ENCODE measurements at regions not wholly inside any gene's neighbourhood (a gene's known extent, or its start where the extent isn't known, plus 50 kb on each side); places are given as distances from the start of the nearest gene placed in this dataset.

GRCh38 chr3:18295171-18295920 lies 129.8 kb downstream of the SATB1 start:
- DNase-seq (ENCODE audit: low read depth) = no peak

DNA sequence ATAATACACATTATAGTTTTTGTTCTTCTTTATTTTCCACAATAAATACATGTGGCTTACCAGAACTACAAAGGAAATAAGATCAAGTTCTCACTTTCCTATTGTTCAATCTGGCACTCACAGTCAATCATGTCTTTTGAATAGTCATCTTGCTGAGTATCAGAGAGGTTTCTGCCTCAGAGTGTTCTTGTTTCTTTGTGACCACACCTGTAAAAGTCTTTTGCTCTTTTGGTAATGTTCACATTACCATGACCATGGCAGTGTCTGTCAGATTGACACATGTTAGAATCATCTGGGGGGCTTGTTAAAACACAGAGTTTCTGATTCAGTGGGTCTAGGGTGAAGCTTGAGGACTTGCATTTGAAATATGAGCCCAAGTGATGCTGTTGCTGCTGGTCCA lies 135.0 kb downstream of the SATB1 start:
- DNase-seq (ENCODE audit: low read depth) = no peak

DNA sequence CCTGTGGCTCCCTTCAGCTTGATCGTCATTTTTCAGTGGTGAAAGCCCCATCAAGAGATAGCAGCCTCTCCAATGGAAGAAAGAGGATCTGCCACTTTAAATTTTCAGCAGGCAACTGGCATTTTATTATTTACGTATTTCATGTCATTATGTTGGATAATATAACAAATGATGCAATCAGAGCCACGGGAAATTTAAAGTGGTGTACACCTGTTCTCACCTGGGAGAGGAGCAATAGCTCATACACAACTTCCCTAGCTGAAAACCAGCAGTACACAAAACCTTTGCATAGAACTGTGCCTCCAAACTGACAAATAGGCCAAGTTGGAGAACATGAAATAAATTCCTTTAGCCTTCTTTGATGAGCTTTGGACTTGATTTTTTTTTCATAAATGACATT lies 136.9 kb downstream of the SATB1 start:
- no peak for DNase-seq (ENCODE audit: low read depth)

GRCh38 chr3:18284716-18285115 lies 140.4 kb downstream of the SATB1 start:
- DNase-seq (ENCODE audit: low read depth) = no peak

DNA sequence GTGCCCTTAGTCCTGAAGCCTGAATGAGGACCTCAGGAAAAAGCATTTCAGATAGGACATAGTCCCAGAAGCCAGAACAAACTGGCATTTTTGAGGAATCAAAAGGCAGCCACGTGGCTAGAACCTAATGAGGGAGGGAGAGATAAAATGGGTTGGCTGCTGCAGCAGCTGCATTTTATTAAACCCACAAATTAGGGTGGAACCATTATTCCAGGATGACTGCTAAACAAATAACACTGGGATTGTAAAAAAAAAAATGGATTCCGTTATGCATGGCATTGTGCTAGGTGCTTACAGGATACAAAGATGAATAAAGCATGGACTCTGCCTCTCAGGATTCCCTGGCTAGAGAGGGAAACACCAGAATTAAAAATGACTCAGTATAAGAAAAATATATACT lies 141.5 kb downstream of the SATB1 start:
- DNase-seq (ENCODE audit: low read depth) = no peak

DNA sequence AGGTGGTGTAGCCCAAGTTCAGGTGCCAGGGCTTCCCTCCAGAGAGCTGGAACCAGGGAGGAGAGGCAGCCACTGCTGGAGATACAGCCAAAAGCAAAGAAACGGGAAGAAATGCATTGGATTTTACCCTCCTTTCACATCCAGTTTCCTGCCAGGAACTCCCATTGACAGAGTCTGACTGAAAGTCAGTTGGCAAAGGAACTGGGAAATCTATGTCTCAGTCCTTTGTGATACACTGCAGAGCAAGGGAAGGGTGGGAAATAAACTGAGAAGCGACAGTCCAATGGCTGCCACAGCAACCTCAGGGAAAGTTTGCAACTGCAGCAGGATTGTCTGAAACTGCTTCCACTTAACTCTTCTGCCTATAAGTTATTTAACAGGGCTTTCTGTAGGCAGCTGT lies 142.6 kb downstream of the SATB1 start:
- no peak for DNase-seq (ENCODE audit: low read depth)

- no peak for DNase-seq (ENCODE audit: low read depth)
These were observed 145.9 kb downstream of the SATB1 start for GRCh38 chr3:18279226-18279737.

DNA sequence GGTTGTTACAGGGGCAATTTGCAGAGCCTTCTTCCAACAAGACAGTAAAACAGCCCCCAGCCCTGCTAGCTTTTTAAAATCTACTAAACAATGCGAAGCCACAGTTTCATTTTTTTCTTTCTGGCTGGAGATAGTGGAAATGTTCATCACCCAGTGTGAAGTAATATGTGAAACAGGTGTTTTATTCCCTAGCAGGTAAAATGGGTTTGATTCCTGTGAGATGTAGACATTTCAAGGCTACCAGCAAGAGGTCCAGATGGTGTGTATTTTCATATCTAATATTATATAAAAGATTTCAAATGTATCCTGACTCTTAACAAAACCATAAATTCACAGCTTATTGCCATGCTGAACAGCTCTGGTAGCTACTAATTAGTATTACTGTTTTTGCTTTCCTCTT lies 160.3 kb downstream of the SATB1 start:
- no peak for DNase-seq (ENCODE audit: low read depth)

DNA sequence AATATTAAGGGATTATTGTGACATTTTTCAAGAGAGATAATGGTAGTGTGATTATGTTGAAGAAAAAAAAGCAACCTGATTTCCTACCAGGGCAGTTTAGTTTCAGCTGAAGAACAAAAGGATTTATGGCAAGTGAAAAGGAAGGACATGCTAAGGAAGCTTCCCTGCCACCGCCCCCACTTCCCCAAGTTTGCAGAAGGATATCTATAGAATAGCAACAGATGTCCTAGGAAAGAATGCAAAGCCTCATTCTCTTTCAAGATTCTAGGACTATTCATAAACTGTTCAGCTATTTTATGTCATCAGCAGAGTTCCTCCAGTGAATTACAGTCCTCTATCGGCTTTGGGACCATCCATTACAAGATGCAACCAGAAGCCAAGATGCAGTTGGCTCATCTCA lies 160.8 kb downstream of the SATB1 start:
- peak; percentile 1 for DNase-seq (ENCODE audit: low read depth)

DNA sequence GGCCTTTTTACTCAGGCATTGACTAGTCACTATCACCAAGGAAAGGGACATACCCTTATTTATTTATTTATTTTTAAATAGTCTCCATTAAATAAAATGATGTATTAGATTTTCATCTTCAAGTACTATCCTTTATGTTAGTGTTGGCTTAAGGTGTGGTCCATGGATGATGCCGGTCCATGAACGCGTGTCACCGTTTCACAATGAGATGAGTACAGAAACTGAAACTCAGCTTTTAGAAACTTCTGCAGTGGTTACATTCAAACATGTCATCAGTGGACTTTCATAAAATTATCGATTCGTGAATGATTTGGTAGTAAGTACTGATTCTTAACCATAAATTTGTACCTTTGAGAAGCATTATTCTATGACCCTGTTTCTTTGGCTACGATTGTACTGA lies 166.6 kb downstream of the SATB1 start:
- DNase-seq (ENCODE audit: low read depth) = no peak

GRCh38 chr3:18252578-18252977 lies 172.6 kb downstream of the SATB1 start:
- no peak for DNase-seq (ENCODE audit: low read depth)

DNA sequence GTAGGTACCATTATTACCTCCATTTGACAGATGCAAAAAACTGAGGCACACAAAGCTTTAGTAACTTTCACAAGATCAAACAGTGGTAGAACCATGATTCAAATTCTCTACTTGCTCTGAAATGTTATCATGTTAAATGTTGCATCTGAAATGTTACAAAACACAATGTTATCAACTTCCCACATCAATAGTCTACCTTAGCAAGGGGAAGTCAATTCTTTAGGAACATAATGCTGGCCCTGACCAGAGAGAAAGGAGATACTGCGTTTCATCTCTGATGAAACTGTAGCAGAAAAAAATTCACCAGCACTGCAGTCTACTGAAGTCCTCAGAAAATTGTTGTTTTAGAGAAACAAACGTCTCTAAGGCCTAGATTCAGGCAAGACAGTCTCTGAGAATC lies 174.1 kb downstream of the SATB1 start:
- DNase-seq (ENCODE audit: low read depth) = no peak

DNA sequence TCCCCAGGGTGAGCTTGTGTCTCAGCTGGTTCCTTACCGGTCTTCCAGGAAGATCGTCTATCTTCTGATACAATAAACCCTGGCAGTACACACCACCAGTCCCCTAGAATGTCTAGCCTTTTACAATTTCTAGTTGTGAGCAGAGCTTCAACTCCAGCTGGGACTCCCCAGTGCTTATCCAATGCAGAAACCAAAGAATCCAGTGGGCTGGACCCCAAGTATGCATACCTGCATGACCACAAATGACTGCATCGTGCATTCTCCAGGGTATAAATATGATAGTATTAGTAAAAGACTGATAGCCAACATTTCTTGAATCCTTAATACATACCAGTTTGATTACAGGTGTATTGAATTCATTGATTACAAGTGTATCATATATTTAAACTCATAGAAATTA lies 176.0 kb downstream of the SATB1 start:
- no peak for DNase-seq (ENCODE audit: low read depth)

GRCh38 chr3:18247776-18248310 lies 177.3 kb downstream of the SATB1 start:
- no peak for DNase-seq (ENCODE audit: low read depth)

DNA sequence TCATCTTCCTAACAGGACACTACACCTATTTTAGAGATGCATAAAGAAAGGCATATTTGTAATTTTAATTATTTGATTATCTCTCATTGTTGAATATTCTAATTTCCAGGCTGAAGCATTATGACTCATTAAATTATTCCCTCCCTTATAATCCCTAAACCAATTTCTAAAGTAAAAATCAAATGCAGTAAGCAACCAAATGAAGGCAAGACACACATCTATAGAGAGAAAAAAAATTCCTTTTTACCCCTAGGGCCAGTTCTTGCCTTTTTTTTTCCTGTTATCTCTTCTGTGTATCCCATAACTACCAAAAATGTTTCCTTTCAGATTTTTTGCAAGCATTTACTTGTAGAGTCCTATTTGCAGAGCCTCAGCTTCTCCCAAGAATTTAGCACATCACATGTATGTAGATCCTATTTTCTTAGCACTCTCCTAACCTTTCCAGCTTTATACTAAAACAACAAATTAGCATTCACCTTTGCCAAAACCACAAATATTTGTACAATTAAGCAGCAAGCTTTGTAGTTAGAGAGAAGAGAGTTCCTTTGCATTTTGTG lies 177.9 kb downstream of the SATB1 start:
- DNase-seq (ENCODE audit: low read depth) = no peak

- no peak for DNase-seq (ENCODE audit: low read depth)
These were observed 178.6 kb downstream of the SATB1 start for GRCh38 chr3:18246336-18247060.

DNA sequence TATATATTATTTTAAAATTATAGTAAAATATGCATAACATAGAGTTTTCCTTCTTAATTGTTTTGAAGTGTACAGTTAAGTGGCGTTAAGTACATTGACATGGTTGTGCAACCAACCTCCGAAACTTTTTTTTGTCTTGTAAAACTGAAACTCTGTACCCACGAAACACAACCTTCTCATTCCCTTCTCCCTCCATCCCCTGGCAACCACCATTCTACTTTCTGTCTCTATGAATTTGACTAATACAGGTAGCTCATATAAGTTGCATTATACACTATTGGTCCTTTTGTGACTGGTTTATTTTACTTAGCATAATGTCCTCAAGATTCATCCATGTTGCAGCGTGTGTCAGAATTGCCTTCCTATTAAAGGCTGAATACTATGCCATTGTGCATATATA lies 179.4 kb downstream of the SATB1 start:
- no peak for DNase-seq (ENCODE audit: low read depth)

GRCh38 chr3:18241837-18242236 lies 183.3 kb downstream of the SATB1 start:
- no peak for DNase-seq (ENCODE audit: low read depth)

GRCh38 chr3:18239674-18240073 lies 185.5 kb downstream of the SATB1 start:
- no peak for DNase-seq (ENCODE audit: low read depth)

DNA sequence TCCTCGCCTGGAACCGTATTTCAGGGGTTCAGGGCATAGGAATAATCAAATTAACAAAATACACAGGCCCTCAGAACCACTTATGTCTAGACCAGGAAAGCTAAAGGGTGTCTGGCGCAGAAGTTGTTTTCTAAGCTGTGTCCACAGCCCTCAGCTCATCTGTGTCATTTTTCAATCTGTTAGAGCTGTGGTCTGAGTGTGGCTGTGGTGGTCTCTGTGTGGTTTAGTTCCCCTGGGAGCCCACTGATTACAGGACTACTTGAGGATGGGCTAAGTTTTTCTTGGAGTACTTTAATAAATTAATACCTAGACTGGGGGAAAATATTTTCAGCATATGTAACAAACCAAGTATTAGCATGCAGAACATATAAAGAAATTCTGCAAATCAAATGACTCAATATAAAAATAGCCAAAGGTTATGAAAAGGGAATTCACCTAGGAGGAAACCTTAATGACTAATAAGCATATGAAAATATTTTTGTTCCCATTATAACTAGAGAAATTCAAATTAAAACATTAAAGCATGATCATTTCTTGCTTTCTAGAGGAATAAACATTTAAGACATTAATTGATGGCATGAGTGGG lies 186.3 kb downstream of the SATB1 start:
- no peak for DNase-seq (ENCODE audit: low read depth)

DNA sequence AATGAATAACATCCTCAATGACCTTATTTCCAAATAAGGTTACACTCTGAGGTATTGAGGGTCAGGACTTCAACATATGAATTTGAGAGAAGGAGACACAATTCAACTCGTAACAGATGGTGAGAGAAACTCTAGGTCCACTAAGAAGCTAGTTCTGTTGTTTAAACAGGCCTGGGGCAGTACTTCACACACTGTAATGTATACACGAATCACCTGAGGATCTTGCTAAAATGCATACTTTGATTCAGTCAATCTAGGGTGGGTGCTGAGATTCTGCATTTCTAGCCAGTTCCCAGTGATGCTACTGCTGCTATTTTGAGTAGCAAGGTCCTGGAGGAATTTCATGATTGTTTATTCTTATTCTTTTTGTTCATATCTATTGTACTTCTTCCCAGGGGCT lies 186.8 kb downstream of the SATB1 start:
- no peak for DNase-seq (ENCODE audit: low read depth)

GRCh38 chr3:18237251-18238005 lies 187.7 kb downstream of the SATB1 start:
- no peak for DNase-seq (ENCODE audit: low read depth)
